ENCODE measurements at regions not wholly inside any gene's neighbourhood (a gene's known extent, or its start where the extent isn't known, plus 50 kb on each side); places are given as distances from the start of the nearest gene placed in this dataset.
"Not testable (repeated sequence)": the region's sequence is repeated elsewhere in the genome, so short reads cannot be mapped to it uniquely, and the experiment has no call there.

DNA sequence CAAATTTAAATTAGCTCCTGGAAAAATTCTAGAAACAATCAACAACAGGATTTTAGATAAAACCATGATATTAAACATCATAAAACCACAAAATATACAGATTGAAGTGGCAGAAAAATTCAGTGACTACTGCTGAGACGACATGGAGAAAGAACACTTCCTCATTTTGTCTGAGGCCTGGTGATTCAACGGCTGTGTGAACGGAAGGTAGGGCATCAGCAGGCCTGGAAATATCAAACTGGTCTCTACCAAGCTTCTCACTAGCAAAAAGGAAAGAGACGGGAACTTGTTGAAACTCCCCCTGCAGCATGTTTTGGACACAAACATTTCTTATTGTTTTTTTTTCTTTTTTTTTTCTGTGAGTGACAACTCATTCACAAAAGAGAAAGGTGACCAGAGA is 58.0 kb upstream of the AHI1 start:
- 91% methylated on average over 4 of the region's 4 CpGs for WGBS, 2 donors
- FAIRE-seq, result no peak

GRCh38 chr6:135557582-135557981 is 60.0 kb upstream of the AHI1 start:
- DNase-seq, result no peak
- TF ChIP-seq CTCF (IDR thresholded peaks at IDR 0.05), result no peak
- Histone ChIP-seq H3K4me3 (no peak overlapping the region), H3K4me1 (no peaks in the 10 kb centered on the region), H3K27me3 (no peaks in the 10 kb centered on the region), H3K36me3 (no peaks in the 10 kb centered on the region), H3K9me3 (no peaks in the 10 kb centered on the region), H3K27ac (no peak overlapping the region)
- intact Hi-C loops (cut with DNase I), result no loop called here
- WGBS, 2 donors, result 90 to 97% methylated on average over 2 of the region's 2 CpGs
- FAIRE-seq, result no peak
- no peak for ATAC-seq

More for the DNA sequence above, 58.0 kb upstream of the AHI1 start:
- intact Hi-C loops (cut with DNase I), result no loop called here
- Histone ChIP-seq H3K4me1 (no peaks in the 10 kb centered on the region), H3K27ac (no peak overlapping the region), H3K27me3 (no peaks in the 10 kb centered on the region), H3K36me3 (no peaks in the 10 kb centered on the region), H3K4me3 (no peak overlapping the region), H3K9me3 (no peaks in the 10 kb centered on the region)
- no peak for TF ChIP-seq CTCF (IDR thresholded peaks at IDR 0.05)
- DNase-seq (no peak), ATAC-seq (no peak)

GRCh38 chr6:135565605-135566004 is 68.1 kb upstream of the AHI1 start:
- H3K27ac ChIP-seq; ATAC-seq; DNase-seq; H3K36me3 ChIP-seq; FAIRE-seq; H3K4me3 ChIP-seq; H3K27me3 ChIP-seq; intact Hi-C loops (cut with DNase I); H3K9me3 ChIP-seq: not testable (repeated sequence)
- 96 to 100% methylated on average over 1 of the region's 1 CpG for WGBS, 2 donors
- peaks cover 7 to 24% (median 21%) of the 10 kb centered on the region in 3 donors for H3K4me1 ChIP-seq

DNA sequence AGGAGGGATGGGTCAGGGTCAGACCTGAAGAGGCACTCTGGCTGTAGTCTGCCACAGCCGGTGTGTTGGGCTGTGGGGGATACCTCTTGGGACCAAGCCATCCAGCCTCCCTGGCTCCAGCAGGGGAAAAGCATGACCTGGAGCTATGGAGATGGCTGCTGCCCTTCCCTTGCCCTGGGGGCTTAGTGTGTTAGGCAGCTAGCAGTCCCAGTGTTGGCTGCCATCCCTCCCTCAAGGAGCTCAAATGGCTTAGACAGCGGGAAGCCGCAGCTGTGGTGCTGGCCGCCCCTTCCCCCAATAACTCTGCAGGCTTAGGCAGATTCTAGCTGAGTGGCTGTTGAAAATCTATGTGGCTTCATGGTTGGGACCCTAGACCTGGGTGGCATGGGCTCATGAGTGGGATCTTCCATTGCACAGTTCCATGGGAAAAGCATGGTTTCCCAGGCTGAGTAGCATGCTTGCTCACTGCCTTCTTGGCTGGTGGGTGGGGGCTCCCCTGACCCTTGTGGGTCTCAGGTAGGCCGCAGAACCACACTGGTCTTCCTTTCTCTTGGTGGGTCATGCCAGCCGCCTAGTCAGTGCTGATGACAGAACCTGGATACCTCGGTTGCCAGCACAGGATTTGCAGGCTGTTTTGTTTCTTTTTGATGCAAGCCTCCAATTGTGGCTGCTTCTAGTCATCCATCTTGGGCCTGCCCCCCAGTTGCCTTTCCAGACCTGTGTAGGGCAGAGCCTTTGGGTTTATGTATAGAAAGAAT is 69.0 kb upstream of the AHI1 start:
- FAIRE-seq, result no peak

GRCh38 chr6:135567375-135568083 is 70.0 kb upstream of the AHI1 start:
- ATAC-seq (peak; percentile 35 to 66 (median 46)), FAIRE-seq (no peak)

More for the DNA sequence above, 69.0 kb upstream of the AHI1 start:
- Histone ChIP-seq H3K36me3 (no peaks in the 10 kb centered on the region), H3K27me3 (no peaks in the 10 kb centered on the region), H3K4me1 (peaks cover 7 to 24% (median 21%) of the 10 kb centered on the region in 3 donors), H3K4me3 (no peak overlapping the region), H3K27ac (no peak overlapping the region), H3K9me3 (no peaks in the 10 kb centered on the region)
- DNase-seq (peak in 2 of 6 donors; percentile 8 to 34), ATAC-seq (no peak)
- no peak for TF ChIP-seq CTCF (IDR thresholded peaks at IDR 0.05)
- intact Hi-C loops (cut with DNase I), result no loop called here
- 98 to 99% methylated on average over 7 of the region's 7 CpGs for WGBS, 2 donors

More at GRCh38 chr6:135567375-135568083, 70.0 kb upstream of the AHI1 start:
- Histone ChIP-seq H3K36me3 (no peaks in the 10 kb centered on the region), H3K27me3 (no peaks in the 10 kb centered on the region), H3K9me3 (no peaks in the 10 kb centered on the region), H3K4me3 (no peak overlapping the region), H3K27ac (no peak overlapping the region), H3K4me1 (peaks cover 7 to 24% (median 21%) of the 10 kb centered on the region in 3 donors)
- no peak for DNase-seq
- intact Hi-C loops (cut with DNase I), result no loop called here
- WGBS, 2 donors, result 48 to 55% methylated on average over 2 of the region's 2 CpGs
- no peak for TF ChIP-seq CTCF (IDR thresholded peaks at IDR 0.05)
